ENCODE measurements at regions not wholly inside any gene's neighbourhood (a gene's known extent, or its start where the extent isn't known, plus 50 kb on each side); places are given as distances from the start of the nearest gene placed in this dataset.

DNA sequence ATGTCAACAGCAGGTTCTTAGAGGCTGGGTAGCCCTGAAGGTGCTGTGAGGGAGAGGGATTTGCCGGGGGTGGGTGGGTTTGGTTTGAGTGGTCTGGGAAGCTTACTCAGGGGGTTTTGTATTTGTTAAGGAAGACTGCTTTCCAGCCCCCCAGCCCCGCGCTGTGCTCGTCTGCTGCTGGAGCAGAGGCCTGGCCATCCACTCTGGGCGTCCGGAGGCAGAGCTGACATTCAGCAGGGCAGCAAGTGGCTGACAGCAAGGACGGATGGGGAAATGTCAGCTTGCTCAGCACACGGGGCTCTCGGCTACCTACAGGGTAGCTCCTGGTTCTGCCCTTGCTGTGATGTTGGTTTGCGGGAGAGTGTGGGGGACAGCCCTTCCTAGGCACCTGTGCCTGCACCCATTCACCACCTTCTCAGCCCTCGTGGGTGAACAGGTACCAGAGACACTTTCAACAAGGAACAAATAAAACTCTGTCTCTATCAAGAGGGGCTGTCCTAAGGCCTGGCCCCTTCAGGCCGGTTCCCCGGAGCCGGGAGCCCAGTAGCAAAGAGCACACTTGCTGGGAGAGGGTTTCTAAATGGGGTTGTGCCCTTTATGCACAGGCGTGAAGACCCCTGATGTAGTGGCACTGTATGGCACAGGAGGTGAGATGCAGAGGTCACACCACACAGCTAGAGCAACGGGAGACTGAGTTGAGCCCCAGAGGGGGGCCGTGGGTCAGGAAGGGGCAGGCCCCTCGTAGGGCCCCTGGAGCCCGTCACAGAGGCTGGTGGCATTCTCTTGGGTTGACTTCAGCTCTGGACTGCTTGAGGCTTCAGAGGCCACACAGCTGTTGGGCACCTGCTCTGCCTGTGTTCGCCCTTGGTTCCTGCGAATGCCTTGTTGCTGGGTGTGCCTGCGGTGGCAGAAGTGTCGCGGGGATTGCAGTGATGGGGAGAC is 72.2 kb upstream of the SHH start:
- H3K4me3 ChIP-seq (ENCODE audit: low read depth, low read length) = no peak overlapping the region
- no peak for DNase-seq (ENCODE audit: low read depth)
- TF ChIP-seq, protein P1, sequence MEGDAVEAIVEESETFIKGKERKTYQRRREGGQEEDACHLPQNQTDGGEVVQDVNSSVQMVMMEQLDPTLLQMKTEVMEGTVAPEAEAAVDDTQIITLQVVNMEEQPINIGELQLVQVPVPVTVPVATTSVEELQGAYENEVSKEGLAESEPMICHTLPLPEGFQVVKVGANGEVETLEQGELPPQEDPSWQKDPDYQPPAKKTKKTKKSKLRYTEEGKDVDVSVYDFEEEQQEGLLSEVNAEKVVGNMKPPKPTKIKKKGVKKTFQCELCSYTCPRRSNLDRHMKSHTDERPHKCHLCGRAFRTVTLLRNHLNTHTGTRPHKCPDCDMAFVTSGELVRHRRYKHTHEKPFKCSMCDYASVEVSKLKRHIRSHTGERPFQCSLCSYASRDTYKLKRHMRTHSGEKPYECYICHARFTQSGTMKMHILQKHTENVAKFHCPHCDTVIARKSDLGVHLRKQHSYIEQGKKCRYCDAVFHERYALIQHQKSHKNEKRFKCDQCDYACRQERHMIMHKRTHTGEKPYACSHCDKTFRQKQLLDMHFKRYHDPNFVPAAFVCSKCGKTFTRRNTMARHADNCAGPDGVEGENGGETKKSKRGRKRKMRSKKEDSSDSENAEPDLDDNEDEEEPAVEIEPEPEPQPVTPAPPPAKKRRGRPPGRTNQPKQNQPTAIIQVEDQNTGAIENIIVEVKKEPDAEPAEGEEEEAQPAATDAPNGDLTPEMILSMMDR (IDR thresholded peaks at IDR 0.05; ENCODE audit: insufficient read depth, low read depth, low read length) = no peak

DNA sequence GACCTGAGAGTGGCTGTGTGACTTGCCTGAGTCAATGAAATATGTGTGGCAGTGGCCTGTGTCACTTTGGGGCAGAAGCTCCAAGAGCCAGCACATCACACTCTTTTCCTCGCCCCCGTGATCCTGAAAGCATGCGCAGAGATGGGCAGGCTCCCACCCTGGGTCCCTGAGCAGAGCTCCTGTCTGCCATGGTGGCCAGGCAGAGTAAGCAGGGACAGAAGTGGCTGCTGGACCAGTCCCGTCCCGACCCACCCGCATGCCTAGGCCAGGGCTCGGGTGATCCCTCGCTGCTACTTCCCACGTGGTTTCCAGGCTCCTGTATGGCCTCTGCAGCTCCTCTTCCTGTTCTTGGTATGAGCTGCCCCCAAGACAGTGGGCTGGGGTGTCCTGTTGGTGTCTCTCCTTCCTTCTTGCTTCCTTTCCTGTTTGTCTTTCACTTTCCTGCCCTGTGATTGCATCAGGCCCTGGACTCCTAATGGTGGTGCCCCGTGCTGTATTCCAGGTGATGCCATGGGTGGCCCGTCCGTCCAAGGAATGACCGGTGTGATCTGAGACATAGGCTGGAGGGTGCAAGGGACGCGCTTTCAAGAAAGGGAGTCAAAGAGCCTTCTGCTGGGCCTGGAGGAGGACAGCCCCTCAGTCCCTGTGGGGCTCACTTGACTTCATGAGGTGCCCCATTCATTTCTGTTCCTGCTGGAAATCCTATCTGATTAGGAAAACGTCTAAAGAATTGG is 71.4 kb upstream of the SHH start:
- TF ChIP-seq, protein P1 (IDR thresholded peaks at IDR 0.05; ENCODE audit: insufficient read depth, low read depth, low read length) = no peak
- no peak overlapping the region for H3K4me3 ChIP-seq (ENCODE audit: low read depth, low read length)
- no peak for DNase-seq (ENCODE audit: low read depth)

DNA sequence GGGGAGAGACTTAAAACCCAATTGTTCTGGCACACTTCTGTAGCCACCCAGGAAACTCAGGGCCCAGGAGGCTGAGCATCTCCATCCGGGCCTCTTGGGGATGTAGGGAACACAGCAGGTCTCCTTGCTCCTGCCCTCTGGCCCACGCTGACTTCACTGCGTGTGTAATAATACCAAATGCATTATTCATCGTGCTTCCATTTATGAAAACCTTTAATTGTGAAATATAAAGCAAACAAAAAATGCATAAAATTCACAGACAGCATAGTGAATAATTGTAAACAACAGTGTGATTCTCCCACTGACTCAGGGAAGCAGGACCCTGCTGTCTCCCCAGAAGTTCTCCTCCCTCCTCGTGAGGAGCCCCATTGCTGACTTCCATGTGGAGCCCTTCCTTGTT is 70.3 kb upstream of the SHH start:
- peak; percentile 53 for DNase-seq (ENCODE audit: low read depth)
- TF ChIP-seq, protein P1 (IDR thresholded peaks at IDR 0.05; ENCODE audit: insufficient read depth, low read depth, low read length) = no peak

DNA sequence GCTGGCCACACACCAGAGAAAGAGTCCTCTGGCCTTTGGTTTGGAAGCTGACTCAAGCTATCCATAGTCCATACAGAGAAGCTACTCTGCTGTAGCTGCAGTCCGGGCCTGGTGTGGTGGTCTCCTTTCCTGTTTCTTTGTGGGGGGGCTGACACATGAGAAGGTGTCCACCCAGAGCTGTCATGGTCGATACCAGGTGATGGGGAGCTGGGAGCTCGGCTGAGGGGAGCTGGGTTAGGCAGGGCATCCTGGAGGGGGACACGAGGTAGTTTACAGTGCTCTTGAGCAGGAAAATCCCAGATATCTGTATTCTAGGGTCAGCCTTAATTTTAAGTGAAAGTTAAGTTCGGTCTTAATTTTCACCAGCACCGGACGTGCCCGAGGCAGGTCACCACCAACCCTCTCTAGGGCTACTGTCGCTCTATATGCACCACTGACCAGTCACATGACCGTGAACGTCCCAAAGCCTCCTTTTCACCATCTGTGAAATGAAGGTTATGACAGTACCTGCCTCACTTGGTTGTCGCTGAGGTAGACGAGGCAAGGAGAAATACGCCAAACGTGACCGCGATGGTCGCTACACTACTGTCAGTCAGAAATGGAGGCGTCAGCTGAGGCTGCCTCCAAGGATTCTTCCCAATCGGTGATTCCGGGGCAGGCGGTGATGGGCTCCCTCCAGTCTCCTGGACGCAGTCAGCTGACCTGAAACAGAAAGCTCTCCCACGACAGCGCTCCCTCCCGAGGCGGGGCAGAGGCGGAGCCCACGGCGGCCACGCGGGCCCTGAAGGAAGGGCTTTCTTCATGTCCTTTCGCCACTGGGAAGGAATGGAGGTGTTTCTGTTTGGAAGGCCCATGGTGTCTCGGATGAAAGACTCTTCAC is 69.4 kb upstream of the SHH start:
- no peak for DNase-seq (ENCODE audit: low read depth)
- TF ChIP-seq, protein P1 (IDR thresholded peaks at IDR 0.05; ENCODE audit: insufficient read depth, low read depth, low read length) = no peak
- H3K4me3 ChIP-seq (ENCODE audit: low read depth, low read length) = no peak overlapping the region

More for the DNA sequence above, 70.3 kb upstream of the SHH start:
- no peak overlapping the region for H3K4me3 ChIP-seq (ENCODE audit: low read depth, low read length)

DNA sequence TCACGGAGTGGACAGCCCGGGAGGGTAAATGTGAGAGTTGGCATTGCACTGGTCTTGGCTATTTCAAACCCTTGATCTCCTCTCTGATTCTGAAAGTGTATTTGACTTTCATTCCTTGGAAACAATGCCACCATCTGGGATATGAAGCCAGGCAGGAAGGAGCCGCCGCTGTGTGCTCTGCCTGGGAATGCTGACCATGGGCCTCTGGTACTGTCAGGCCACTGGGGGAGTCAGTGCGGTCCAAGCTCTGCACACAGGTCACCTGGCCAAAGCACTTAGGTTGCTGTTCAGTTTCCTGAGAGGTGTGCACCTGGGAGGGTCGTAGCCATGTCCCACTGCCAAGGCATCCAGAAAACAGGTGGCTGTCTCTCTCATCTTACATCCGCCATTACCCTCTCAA is 68.5 kb upstream of the SHH start:
- TF ChIP-seq, protein P1 (IDR thresholded peaks at IDR 0.05; ENCODE audit: insufficient read depth, low read depth, low read length) = no peak
- no peak for DNase-seq (ENCODE audit: low read depth)
- no peak overlapping the region for H3K4me3 ChIP-seq (ENCODE audit: low read depth, low read length)

DNA sequence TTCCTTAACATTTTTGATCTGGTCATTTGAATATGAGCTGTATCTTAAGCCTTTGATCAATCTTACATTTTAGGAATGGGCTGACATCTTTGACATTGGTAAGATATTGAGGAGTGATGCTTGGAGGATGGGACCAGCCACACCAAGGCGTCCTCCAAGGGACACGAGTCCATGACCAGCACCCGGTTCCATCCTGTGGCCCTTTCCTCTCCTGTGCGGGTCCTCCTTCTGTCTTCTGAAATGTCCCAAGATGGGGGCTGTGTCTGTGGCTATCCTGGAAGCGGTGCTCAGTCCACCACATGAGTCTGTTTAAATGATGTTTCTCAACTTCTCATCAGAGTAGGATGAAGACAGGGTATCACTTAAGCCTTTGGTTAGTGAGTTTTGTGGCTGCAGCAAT is 67.3 kb upstream of the SHH start:
- H3K4me3 ChIP-seq (ENCODE audit: low read depth, low read length) = no peak overlapping the region
- TF ChIP-seq, protein P1 (IDR thresholded peaks at IDR 0.05; ENCODE audit: insufficient read depth, low read depth, low read length) = no peak
- DNase-seq (ENCODE audit: low read depth) = no peak
